ENCODE measurements at regions not wholly inside any gene's neighbourhood (a gene's known extent, or its start where the extent isn't known, plus 50 kb on each side); places are given as distances from the start of the nearest gene placed in this dataset.

DNA sequence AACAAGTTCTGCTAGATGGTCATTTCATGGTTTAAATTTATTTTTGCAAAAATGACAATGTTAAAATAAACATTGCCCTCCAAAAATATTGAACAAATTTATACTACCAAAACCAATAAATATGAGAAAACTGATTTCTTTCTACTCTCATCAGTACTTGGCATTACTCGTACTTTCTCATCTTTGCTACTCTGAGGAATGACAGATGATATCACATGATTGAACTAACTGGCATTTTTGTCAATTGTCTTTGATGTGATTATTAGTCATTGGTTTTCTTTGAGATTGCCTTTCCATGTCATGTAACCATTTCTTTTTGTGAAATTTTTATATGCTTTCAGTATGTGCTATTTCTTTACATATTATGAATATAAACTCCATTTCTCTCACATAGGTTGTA is 167.0 kb upstream of the ITGA4 start:
- Histone ChIP-seq H3K27me3 (no peaks in the 10 kb centered on the region), H3K4me1 (no peaks in the 10 kb centered on the region), H3K4me3 (no peak overlapping the region), H3K9me3 (peaks cover 0 to under 1% of the 10 kb centered on the region in 2 donors), H3K27ac (no peak overlapping the region), H3K36me3 (no peaks in the 10 kb centered on the region)
- TF ChIP-seq, protein P1, sequence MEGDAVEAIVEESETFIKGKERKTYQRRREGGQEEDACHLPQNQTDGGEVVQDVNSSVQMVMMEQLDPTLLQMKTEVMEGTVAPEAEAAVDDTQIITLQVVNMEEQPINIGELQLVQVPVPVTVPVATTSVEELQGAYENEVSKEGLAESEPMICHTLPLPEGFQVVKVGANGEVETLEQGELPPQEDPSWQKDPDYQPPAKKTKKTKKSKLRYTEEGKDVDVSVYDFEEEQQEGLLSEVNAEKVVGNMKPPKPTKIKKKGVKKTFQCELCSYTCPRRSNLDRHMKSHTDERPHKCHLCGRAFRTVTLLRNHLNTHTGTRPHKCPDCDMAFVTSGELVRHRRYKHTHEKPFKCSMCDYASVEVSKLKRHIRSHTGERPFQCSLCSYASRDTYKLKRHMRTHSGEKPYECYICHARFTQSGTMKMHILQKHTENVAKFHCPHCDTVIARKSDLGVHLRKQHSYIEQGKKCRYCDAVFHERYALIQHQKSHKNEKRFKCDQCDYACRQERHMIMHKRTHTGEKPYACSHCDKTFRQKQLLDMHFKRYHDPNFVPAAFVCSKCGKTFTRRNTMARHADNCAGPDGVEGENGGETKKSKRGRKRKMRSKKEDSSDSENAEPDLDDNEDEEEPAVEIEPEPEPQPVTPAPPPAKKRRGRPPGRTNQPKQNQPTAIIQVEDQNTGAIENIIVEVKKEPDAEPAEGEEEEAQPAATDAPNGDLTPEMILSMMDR (IDR thresholded peaks at IDR 0.05) = no peak
- DNase-seq = no peak
- intact Hi-C loops (cut with DNase I) = no loop called here
- ATAC-seq = no peak

DNA sequence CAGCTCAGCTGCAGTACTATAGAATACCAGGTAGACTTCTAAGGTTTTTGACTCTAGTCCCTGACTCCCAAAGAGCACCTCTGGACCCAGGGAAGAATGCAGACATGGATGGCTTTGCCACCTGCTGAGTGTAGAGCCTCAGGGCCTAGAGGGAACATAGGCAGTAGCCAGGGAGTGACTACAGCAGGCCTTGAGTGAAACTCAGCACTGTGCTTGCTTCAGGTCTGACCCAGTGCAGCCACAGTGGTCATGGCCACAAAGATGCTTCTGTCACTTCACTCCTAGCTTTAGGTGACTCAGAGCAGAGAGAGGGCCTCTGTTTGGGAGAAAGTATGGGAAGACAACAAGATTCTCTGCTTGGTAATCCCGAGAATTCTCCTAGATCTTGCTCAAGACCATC is 162.2 kb upstream of the ITGA4 start:
- Histone ChIP-seq H3K27me3 (no peaks in the 10 kb centered on the region), H3K27ac (no peak overlapping the region), H3K36me3 (no peaks in the 10 kb centered on the region), H3K9me3 (peaks cover 0 to 11% of the 10 kb centered on the region in 2 donors), H3K4me1 (no peaks in the 10 kb centered on the region), H3K4me3 (no peak overlapping the region)
- ATAC-seq (no peak), DNase-seq (no peak)
- intact Hi-C loops (cut with DNase I) = no loop called here
- TF ChIP-seq, protein P1 (IDR thresholded peaks at IDR 0.05) = no peak

DNA sequence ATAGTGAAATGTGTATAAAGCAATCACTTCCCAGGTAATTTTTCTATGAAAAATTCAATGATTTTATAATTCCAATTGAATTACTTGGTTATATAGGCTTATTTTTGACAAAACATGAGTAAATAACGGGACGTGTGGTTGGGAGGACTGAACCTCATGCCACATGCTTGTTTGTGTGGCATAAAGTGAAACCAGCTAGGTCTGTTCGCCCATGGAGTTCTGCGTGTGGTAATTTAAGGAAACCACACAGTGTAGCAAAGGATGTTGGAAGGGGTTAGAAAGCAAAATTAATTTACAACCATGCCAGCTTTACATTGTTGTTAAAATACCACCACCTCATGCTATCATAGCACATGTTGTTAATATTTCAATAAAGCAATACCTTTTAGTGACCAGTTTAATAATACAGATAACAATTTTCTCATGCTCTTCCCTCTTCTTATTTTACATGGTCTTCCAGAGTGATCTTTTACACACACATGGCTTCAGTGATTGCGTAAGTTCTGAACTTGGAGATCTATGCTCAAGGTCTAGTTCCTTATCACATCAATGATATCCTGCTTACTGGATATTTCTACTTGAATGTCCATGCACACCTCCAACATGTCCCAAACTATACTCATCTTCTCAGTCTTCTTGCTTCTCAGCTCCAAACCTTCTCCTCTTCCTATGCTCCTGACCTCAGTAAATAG is 156.4 kb upstream of the ITGA4 start:
- no peak overlapping the region for H3K27ac ChIP-seq
- ATAC-seq (no peak), DNase-seq (no peak)
- intact Hi-C loops (cut with DNase I) = no loop called here
- no peaks in the 10 kb centered on the region for H3K36me3 ChIP-seq
- H3K4me3 ChIP-seq = no peak overlapping the region
- TF ChIP-seq, protein P1 (IDR thresholded peaks at IDR 0.05) = no peak
- H3K27me3 ChIP-seq = no peaks in the 10 kb centered on the region
- peaks cover 0 to 22% of the 10 kb centered on the region in 2 donors for H3K4me1 ChIP-seq
- peaks cover 0 to 5% of the 10 kb centered on the region in 2 donors for H3K9me3 ChIP-seq

DNA sequence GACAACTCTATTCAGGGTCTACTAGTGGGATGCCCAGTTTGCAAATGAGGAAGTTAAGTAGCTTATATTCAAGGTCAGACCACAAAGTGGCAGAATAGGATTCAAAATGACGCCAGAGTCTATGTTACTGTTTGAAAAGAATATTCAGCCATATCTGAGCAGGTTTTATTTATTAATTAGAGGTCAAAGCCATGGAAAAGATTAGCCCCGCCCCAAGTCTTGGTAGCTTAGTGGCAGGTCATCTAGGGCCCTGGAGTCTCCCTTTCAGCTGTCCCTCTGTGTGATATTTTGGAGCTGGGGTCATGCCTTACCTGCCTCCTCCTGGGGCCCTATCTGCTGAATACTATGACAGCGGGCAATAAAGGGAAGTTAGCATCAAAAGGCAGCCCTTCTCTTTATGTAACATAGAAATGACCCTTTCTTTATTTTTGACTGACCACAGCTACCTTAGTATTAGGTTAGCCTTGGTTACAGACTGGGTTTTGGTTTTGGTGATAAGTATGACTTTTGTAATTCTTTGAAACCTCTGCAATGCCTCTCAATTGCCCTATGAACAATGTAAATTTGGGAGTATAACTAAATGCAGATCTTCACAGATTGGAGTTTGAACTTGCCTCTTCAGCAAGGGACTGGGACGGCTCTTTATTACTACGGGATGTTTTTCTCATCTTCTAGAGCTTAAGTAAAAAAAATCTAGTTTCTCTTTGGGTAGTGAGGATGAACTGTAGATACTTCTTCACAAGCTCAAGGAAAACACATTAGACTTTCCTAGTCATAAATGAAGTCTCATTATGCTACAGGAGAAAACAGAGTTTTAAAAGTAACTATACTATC is 153.0 kb upstream of the ITGA4 start:
- Histone ChIP-seq H3K36me3 (no peaks in the 10 kb centered on the region), H3K4me1 (peaks cover 0 to 45% of the 10 kb centered on the region in 2 donors), H3K9me3 (no peaks in the 10 kb centered on the region), H3K27me3 (no peaks in the 10 kb centered on the region), H3K4me3 (no peak overlapping the region), H3K27ac (peak overlapping the region in 1 of 2 donors; percentile 34)
- no peak for ATAC-seq
- no peak for DNase-seq
- TF ChIP-seq, protein P1 (IDR thresholded peaks at IDR 0.05) = no peak
- intact Hi-C loops (cut with DNase I) = no loop called here
